ENCODE measurements at regions not wholly inside any gene's neighbourhood (a gene's known extent, or its start where the extent isn't known, plus 50 kb on each side); places are given as distances from the start of the nearest gene placed in this dataset.
A peak's percentile ranks its signal among the peaks of the same experiment; 100 is the strongest.
"Not testable (repeated sequence)": the region's sequence is repeated elsewhere in the genome, so short reads cannot be mapped to it uniquely, and the experiment has no call there.

- no peak overlapping the region for H3K27ac Mint-ChIP-seq
- peak; percentile 70 for DNase-seq
- Histone ChIP-seq H3K9ac (ENCODE audit: extremely low read depth, low read length, poor library complexity, severe bottlenecking) (no peak overlapping the region), H3K4me1 (ENCODE audit: control insufficient read depth, insufficient read depth, low read length) (peaks cover 11% of the 10 kb centered on the region), H3K27ac (ENCODE audit: low read depth, low read length) (no peak overlapping the region), H3K27me3 (ENCODE audit: control insufficient read depth, insufficient read depth, low read length, poor library complexity, severe bottlenecking) (no peaks in the 10 kb centered on the region), H3K9me3 (ENCODE audit: control insufficient read depth, low read length) (no peaks in the 10 kb centered on the region), H3K36me3 (ENCODE audit: control insufficient read depth, insufficient read depth, low read length) (no peaks in the 10 kb centered on the region), H3K4me3 (ENCODE audit: low read length) (no peak overlapping the region)
- WGBS, 2 experiments (ENCODE audit: insufficient coverage in 1 of 2, insufficient read length in 1 of 2): 11 to 20% methylated on average over 1 of the region's 1 CpG
- H3K9me3 Mint-ChIP-seq: no peaks in the 10 kb centered on the region
- peaks cover 2% of the 10 kb centered on the region for H3K4me1 Mint-ChIP-seq
- no peak overlapping the region for H3K4me3 Mint-ChIP-seq
- H3K27me3 Mint-ChIP-seq (ENCODE audit: insufficient read depth): no peaks in the 10 kb centered on the region
- no peak for TF ChIP-seq CTCF (conservative IDR thresholded peaks at IDR 0.05)
- H3K36me3 Mint-ChIP-seq (ENCODE audit: low read depth): no peaks in the 10 kb centered on the region
These were observed 71.7 kb upstream of the EED start for GRCh38 chr11:86172894-86173293.

- Mint-ChIP-seq H3K4me1 (peaks cover 2% of the 10 kb centered on the region), H3K9me3 (no peaks in the 10 kb centered on the region), H3K27me3 (ENCODE audit: insufficient read depth) (no peaks in the 10 kb centered on the region), H3K4me3 (no peak overlapping the region), H3K27ac (no peak overlapping the region), H3K36me3 (ENCODE audit: low read depth) (no peaks in the 10 kb centered on the region)
- Histone ChIP-seq H3K36me3 (ENCODE audit: control insufficient read depth, insufficient read depth, low read length) (no peaks in the 10 kb centered on the region), H3K27me3 (ENCODE audit: control insufficient read depth, insufficient read depth, low read length, poor library complexity, severe bottlenecking) (no peaks in the 10 kb centered on the region), H3K27ac (ENCODE audit: low read depth, low read length) (no peak overlapping the region), H3K4me1 (ENCODE audit: control insufficient read depth, insufficient read depth, low read length) (peaks cover 11% of the 10 kb centered on the region), H3K9ac (ENCODE audit: extremely low read depth, low read length, poor library complexity, severe bottlenecking) (no peak overlapping the region), H3K4me3 (ENCODE audit: low read length) (no peak overlapping the region), H3K9me3 (ENCODE audit: control insufficient read depth, low read length) (no peaks in the 10 kb centered on the region)
- no peak for DNase-seq
- TF ChIP-seq CTCF (conservative IDR thresholded peaks at IDR 0.05): no peak
- 89 to 100% methylated on average over 1 to 4 of the region's 4 CpGs for WGBS, 2 experiments (ENCODE audit: insufficient coverage in 1 of 2, insufficient read length in 1 of 2)
These were observed 72.9 kb upstream of the EED start for GRCh38 chr11:86171627-86172026.

- peaks cover 2% of the 10 kb centered on the region for H3K4me1 Mint-ChIP-seq
- DNase-seq: no peak
- TF ChIP-seq CTCF (conservative IDR thresholded peaks at IDR 0.05): no peak
- peaks cover 2% of the 10 kb centered on the region for H3K9me3 Mint-ChIP-seq
- no peaks in the 10 kb centered on the region for H3K4me1 ChIP-seq (ENCODE audit: control insufficient read depth, insufficient read depth, low read length)
- no peak overlapping the region for H3K27ac ChIP-seq (ENCODE audit: low read depth, low read length)
- no peaks in the 10 kb centered on the region for H3K9me3 ChIP-seq (ENCODE audit: control insufficient read depth, low read length)
- 92 to 100% methylated on average over 2 to 4 of the region's 4 CpGs for WGBS, 2 experiments (ENCODE audit: insufficient coverage in 1 of 2, insufficient read length in 1 of 2)
- no peaks in the 10 kb centered on the region for H3K36me3 ChIP-seq (ENCODE audit: control insufficient read depth, insufficient read depth, low read length)
- no peak overlapping the region for H3K27ac Mint-ChIP-seq
- no peak overlapping the region for H3K4me3 ChIP-seq (ENCODE audit: low read length)
- no peak overlapping the region for H3K9ac ChIP-seq (ENCODE audit: extremely low read depth, low read length, poor library complexity, severe bottlenecking)
- H3K4me3 Mint-ChIP-seq: no peak overlapping the region
- peaks cover 3% of the 10 kb centered on the region for H3K27me3 Mint-ChIP-seq (ENCODE audit: insufficient read depth)
- no peaks in the 10 kb centered on the region for H3K27me3 ChIP-seq (ENCODE audit: control insufficient read depth, insufficient read depth, low read length, poor library complexity, severe bottlenecking)
- no peaks in the 10 kb centered on the region for H3K36me3 Mint-ChIP-seq (ENCODE audit: low read depth)
These were observed 76.9 kb upstream of the EED start for GRCh38 chr11:86167499-86168164.

- DNase-seq; H3K27ac ChIP-seq (ENCODE audit: low read depth, low read length); H3K9me3 Mint-ChIP-seq; H3K9me3 ChIP-seq (ENCODE audit: control insufficient read depth, low read length); H3K36me3 Mint-ChIP-seq (ENCODE audit: low read depth); H3K27me3 ChIP-seq (ENCODE audit: control insufficient read depth, insufficient read depth, low read length, poor library complexity, severe bottlenecking); H3K27ac Mint-ChIP-seq; H3K4me3 Mint-ChIP-seq; H3K36me3 ChIP-seq (ENCODE audit: control insufficient read depth, insufficient read depth, low read length); H3K9ac ChIP-seq (ENCODE audit: extremely low read depth, low read length, poor library complexity, severe bottlenecking); H3K4me1 ChIP-seq (ENCODE audit: control insufficient read depth, insufficient read depth, low read length); H3K4me1 Mint-ChIP-seq; H3K27me3 Mint-ChIP-seq (ENCODE audit: insufficient read depth); H3K4me3 ChIP-seq (ENCODE audit: low read length): not testable (repeated sequence)
- WGBS, 2 experiments (ENCODE audit: insufficient coverage in 1 of 2, insufficient read length in 1 of 2): 100% methylated on average over 1 of the region's 1 CpG; no CpG with 5 or more reads in 1 of the 2 experiments
These were observed 78.3 kb upstream of the EED start for GRCh38 chr11:86166287-86166686.
